GM13976 (cell line): ENCODE measurements at regions not wholly inside any gene's neighbourhood (a gene's known extent, or its start where the extent isn't known, plus 50 kb on each side); places are given as distances from the start of the nearest gene placed in this dataset.

Source experiments
- DNase-seq: peaks from one replicate; pipeline ENCODE4 v3.0.0; 2012; ENCODE audit warnings: low spot score
- in situ Hi-C: fragments of 300-500 bp; cut with MboI; formaldehyde crosslinking; loops from one replicate; pipeline ENCODE4 v1.12.0; 2022; ENCODE audit warnings: low sequenced_read_pairs, mixed read lengths, inconsistent platforms; ENCODE audit not compliant: unreplicated experiment
- TF ChIP-seq, protein P1 (sequence below): IDR thresholded peaks from 2 replicates; pipeline ENCODE4 v1.5.1; 2012; ENCODE audit warnings: borderline replicate concordance, mild to moderate bottlenecking; ENCODE audit not compliant: insufficient read depth; ENCODE audit errors: extremely low read depth, missing control alignments, control extremely low read depth

DNA sequence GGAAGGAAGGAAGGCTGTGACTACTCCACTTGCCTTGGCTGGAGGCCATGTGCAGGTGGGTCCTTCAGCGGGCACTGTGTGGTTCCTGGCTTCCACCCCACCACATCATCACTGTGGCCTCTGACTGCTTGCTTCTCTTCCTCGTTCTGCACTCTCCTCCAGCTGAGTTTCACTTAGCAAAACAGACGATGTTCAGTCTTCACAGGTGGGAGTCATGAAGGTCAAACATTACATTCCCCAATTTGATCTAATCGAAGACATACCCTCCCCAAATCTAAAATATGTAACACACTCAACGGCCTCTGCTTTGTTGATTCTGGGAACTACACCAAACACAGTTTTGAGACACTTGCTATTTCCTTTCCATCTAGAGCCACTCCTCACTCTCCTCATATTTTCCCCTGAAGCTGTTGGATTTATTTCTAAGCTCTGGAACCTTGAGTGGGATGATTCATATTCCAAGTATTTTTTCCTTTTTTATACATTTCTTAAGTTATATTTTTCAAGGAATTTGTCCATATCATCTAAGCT is 132.5 kb upstream of the FOXA2 start:
- TF ChIP-seq, protein P1, sequence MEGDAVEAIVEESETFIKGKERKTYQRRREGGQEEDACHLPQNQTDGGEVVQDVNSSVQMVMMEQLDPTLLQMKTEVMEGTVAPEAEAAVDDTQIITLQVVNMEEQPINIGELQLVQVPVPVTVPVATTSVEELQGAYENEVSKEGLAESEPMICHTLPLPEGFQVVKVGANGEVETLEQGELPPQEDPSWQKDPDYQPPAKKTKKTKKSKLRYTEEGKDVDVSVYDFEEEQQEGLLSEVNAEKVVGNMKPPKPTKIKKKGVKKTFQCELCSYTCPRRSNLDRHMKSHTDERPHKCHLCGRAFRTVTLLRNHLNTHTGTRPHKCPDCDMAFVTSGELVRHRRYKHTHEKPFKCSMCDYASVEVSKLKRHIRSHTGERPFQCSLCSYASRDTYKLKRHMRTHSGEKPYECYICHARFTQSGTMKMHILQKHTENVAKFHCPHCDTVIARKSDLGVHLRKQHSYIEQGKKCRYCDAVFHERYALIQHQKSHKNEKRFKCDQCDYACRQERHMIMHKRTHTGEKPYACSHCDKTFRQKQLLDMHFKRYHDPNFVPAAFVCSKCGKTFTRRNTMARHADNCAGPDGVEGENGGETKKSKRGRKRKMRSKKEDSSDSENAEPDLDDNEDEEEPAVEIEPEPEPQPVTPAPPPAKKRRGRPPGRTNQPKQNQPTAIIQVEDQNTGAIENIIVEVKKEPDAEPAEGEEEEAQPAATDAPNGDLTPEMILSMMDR, result no peak
- in situ Hi-C loops, result no loop called here
- DNase-seq, result no peak

GRCh38 chr20:22717466-22717865 is 133.1 kb upstream of the FOXA2 start:
- TF ChIP-seq, protein P1, result no peak
- in situ Hi-C loops, result no loop called here
- DNase-seq, result no peak

- in situ Hi-C loops, result no loop called here
- no peak for DNase-seq
- TF ChIP-seq, protein P1, result no peak
Measured at GRCh38 chr20:22719167-22719591, 134.8 kb upstream of the FOXA2 start.

GRCh38 chr20:22720206-22720605 is 135.8 kb upstream of the FOXA2 start:
- TF ChIP-seq, protein P1, result no peak

DNA sequence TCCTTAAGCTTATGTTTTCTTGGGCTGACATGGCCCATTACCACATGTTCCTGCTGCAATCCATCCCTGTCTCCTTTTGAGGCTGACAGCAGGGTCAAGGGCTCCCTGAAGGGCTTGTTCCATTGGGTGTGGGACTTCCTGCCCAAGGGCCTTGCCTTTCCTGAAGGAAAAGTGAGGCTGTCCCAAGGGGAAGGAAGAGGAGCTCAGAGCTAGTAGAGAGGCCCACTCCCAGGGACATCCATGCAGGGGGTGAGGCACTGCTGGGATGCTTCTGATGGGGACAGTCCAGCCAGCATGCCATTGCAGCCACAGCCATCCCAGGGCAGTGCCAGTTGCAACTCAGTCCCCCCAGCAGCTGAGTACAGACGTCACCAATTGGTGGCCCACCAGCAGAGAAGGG is 138.4 kb upstream of the FOXA2 start:
- TF ChIP-seq, protein P1, result no peak
- in situ Hi-C loops, result no loop called here
- DNase-seq, result no peak

More at GRCh38 chr20:22720206-22720605, 135.8 kb upstream of the FOXA2 start:
- in situ Hi-C loops, result no loop called here
- DNase-seq, result no peak

DNA sequence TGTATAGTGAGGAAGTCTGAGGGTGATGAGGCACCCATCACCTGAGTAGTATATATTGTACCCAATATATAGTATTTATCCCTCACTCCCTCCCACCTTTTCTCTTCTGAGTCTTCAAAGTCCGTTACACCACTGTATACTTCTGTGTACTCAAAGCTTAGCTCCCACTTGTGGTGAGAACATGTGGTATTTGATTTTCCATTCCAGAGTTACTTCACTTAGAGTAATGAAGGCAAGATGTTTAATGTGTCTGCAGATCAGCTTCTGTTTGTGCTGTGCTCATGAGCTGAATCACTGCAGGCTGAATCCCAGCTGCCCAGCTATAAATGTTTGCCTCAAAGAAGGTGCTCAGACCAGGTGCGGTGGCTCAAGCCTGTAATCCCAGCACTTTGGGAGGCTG is 139.3 kb upstream of the FOXA2 start:
- no peak for DNase-seq
- in situ Hi-C loops, result no loop called here
- TF ChIP-seq, protein P1, result no peak
